Ishikawa (cell line): ENCODE measurements at regions not wholly inside any gene's neighbourhood (a gene's known extent, or its start where the extent isn't known, plus 50 kb on each side); places are given as distances from the start of the nearest gene placed in this dataset.

Experiments used
- CEBPB ChIP-seq: IDR thresholded peaks from 2 replicates; pipeline ENCODE4 v1.6.1; 2012
- CREB1 ChIP-seq: IDR thresholded peaks from 2 replicates; pipeline ENCODE4 v1.6.1; 2012; ENCODE audit warnings: low read depth
- EGR1 ChIP-seq: IDR thresholded peaks from 2 replicates; pipeline ENCODE4 v1.6.1; 2012
- EP300 ChIP-seq: IDR thresholded peaks from 2 replicates; pipeline ENCODE4 v1.6.1; 2012; ENCODE audit warnings: borderline replicate concordance
- FOXM1 ChIP-seq: IDR thresholded peaks from 2 replicates; pipeline ENCODE4 v1.6.1; 2012; ENCODE audit warnings: low read depth, borderline replicate concordance
- NFIC ChIP-seq: IDR thresholded peaks from 2 replicates; pipeline ENCODE4 v1.6.1; 2012
- RAD21 ChIP-seq: IDR thresholded peaks from 2 replicates; pipeline ENCODE4 v1.6.1; 2012; ENCODE audit warnings: low read depth
- TAF1 ChIP-seq: IDR thresholded peaks from 2 replicates; pipeline ENCODE4 v1.6.1; 2012; ENCODE audit warnings: low read depth, mild to moderate bottlenecking
- TCF12 ChIP-seq: IDR thresholded peaks from 2 replicates; pipeline ENCODE4 v1.6.1; 2012; ENCODE audit warnings: low read depth
- TEAD4 ChIP-seq: IDR thresholded peaks from 2 replicates; pipeline ENCODE4 v1.6.1; 2012
- USF1 ChIP-seq: IDR thresholded peaks from 2 replicates; pipeline ENCODE4 v1.6.1; 2012
- YY1 ChIP-seq: IDR thresholded peaks from 2 replicates; pipeline ENCODE4 v1.6.1; 2012; ENCODE audit warnings: low read depth
- ZBTB7A ChIP-seq: IDR thresholded peaks from 2 replicates; pipeline ENCODE4 v1.6.1; 2012; ENCODE audit warnings: low read depth
- TF ChIP-seq, protein P1 (sequence below): IDR thresholded peaks from 2 replicates; pipeline ENCODE4 v1.6.1; 2012
- TF ChIP-seq, protein P2 (sequence below): IDR thresholded peaks from 2 replicates; pipeline ENCODE4 v1.6.1; 2012; ENCODE audit warnings: low read depth, mild to moderate bottlenecking

DNA sequence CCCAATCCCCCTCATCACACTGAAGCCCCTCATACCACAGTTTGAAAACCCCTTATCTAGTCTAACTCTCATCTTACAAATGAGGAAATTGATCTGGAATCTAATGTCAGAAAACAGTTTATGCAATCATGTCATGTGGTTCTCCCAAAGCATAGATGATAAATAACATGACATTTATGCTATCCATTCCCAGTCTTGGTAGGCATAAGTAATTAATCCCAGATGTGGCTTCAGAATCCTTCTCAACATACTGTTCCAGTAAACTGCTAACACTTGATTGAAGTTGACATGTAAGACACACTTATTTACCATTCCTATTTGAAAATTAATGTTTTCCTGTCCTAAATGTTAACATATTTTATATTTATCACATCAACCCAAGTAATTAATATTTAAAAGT, 168.7 kb downstream of the GALC start:
- no peak for TF ChIP-seq YY1
- TF ChIP-seq RAD21 = no peak
- TF ChIP-seq CREB1 = no peak
- no peak for TF ChIP-seq EGR1

DNA sequence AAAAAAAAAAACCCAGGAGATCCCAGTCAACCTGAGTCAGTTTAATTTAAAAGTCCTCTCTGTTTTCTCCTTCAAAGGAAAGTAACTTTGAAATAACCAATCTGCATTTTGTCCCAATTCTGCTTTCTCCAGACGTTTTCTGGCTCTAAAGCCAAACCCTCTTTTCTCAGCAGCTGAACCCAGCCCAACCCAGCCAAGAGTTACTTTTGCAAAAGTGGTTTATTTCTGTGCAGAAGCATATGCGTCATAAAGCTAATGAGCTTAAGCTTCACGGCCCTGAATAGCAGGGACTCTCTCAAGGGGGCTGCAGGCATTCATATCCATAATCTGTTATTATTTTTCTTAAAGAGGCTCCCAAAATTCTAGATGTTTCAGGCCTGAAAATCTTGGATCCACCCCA, 176.6 kb downstream of the GALC start:
- TF ChIP-seq EP300 (no peak), FOXM1 (no peak), TCF12 (no peak), RAD21 (no peak), TAF1 (no peak), ZBTB7A (no peak), CREB1 (no peak), USF1 (no peak), NFIC (no peak), CEBPB (no peak), TEAD4 (no peak), YY1 (no peak), EGR1 (no peak)
- TF ChIP-seq, protein P1, sequence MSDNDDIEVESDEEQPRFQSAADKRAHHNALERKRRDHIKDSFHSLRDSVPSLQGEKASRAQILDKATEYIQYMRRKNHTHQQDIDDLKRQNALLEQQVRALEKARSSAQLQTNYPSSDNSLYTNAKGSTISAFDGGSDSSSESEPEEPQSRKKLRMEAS = no peak
- TF ChIP-seq, protein P2, sequence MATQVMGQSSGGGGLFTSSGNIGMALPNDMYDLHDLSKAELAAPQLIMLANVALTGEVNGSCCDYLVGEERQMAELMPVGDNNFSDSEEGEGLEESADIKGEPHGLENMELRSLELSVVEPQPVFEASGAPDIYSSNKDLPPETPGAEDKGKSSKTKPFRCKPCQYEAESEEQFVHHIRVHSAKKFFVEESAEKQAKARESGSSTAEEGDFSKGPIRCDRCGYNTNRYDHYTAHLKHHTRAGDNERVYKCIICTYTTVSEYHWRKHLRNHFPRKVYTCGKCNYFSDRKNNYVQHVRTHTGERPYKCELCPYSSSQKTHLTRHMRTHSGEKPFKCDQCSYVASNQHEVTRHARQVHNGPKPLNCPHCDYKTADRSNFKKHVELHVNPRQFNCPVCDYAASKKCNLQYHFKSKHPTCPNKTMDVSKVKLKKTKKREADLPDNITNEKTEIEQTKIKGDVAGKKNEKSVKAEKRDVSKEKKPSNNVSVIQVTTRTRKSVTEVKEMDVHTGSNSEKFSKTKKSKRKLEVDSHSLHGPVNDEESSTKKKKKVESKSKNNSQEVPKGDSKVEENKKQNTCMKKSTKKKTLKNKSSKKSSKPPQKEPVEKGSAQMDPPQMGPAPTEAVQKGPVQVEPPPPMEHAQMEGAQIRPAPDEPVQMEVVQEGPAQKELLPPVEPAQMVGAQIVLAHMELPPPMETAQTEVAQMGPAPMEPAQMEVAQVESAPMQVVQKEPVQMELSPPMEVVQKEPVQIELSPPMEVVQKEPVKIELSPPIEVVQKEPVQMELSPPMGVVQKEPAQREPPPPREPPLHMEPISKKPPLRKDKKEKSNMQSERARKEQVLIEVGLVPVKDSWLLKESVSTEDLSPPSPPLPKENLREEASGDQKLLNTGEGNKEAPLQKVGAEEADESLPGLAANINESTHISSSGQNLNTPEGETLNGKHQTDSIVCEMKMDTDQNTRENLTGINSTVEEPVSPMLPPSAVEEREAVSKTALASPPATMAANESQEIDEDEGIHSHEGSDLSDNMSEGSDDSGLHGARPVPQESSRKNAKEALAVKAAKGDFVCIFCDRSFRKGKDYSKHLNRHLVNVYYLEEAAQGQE = no peak

- TF ChIP-seq USF1 (no peak), YY1 (no peak), NFIC (no peak), TCF12 (no peak), ZBTB7A (no peak), CREB1 (no peak), FOXM1 (no peak), TAF1 (no peak), TEAD4 (no peak), EGR1 (no peak)
- TF ChIP-seq, protein P1 = no peak
These were observed 177.9 kb downstream of the GALC start for GRCh38 chr14:87815121-87815520.

GRCh38 chr14:87813686-87814085, 179.3 kb downstream of the GALC start:
- no peak for TF ChIP-seq TAF1
- TF ChIP-seq, protein P2 = no peak
- TF ChIP-seq TEAD4 = no peak
- TF ChIP-seq, protein P1 = no peak
- TF ChIP-seq TCF12 = no peak

DNA sequence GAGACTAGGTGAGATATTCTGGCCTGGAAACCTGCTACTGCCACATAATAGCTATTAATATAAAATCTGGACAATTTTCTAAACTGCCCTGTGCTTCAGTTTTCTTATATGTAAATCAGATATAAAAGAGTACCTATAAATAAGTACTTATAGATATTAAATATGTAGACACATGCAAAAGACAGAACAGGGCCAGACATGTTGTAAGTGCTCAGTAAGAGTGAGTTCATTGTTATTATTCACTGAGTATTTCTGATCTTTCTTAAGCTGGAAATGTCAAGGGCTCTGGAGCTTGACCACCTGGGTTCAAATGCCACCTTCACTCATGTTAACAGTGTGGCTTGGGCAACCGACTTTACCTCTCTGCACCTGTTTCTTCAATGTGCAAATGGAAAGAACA, 179.8 kb downstream of the GALC start:
- TF ChIP-seq, protein P2 = no peak
- TF ChIP-seq CEBPB = no peak
- TF ChIP-seq EP300 = no peak
